ENCODE measurements at regions not wholly inside any gene's neighbourhood (a gene's known extent, or its start where the extent isn't known, plus 50 kb on each side); places are given as distances from the start of the nearest gene placed in this dataset.
"Not testable (repeated sequence)": the region's sequence is repeated elsewhere in the genome, so short reads cannot be mapped to it uniquely, and the experiment has no call there.

DNA sequence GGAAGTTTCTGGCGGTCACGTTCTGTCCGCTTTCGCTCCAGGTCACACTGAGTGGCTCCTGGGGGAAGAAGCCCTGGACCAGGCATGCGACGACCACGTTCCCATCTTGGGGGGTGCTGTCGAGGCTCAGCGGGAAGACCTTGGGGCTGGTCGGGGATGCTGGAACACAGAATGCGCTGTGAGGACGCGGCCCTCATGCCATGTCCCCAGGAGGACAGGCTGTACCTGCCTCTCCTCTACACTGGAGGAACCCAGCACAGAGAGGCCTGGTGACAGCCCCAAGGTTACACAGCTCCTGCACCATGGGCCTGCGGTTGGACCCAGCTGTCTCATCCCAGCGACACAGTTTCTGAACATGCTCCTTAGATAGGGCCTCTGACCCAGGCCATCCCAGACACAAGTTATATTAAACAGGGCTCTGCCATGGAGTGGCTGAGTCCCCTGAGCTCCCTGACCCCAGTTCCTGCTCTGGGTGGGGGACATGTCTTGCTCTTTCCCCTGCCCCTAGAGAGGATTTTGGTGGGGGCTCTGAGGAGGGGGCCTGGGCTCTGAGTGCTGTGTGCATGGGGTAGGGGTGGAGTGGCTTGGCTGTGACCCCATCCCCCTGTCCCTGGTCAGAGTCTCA lies 62.0 kb downstream of the TMEM121 start:
- Histone ChIP-seq H3K9ac (no peak overlapping the region), H4K20me1 (no peaks in the 10 kb centered on the region), H3K4me1 (peaks cover 0 to 11% (median 9%) of the 10 kb centered on the region in 10 experiments; a peak in 16 of 20 replicates), H3K36me3 (no peaks in the 10 kb centered on the region), H3K27me3 (no peaks in the 10 kb centered on the region), H3K9me3 (replicated peaks in 1 of 11) (no peaks in the 10 kb centered on the region), H3K4me3 (no peak overlapping the region), H3K4me2 (no peak overlapping the region), H3K27ac (no peak overlapping the region)
- TF ChIP-seq Cebpa-rat (IDR thresholded peaks at IDR 0.05), result no peak

- H4K20me1 ChIP-seq, result no peaks in the 10 kb centered on the region
- peaks cover 0 to 11% (median 9%) of the 10 kb centered on the region in 10 experiments; a peak in 16 of 20 replicates for H3K4me1 ChIP-seq
- no peak for TF ChIP-seq Cebpa-rat (IDR thresholded peaks at IDR 0.05)
- peak overlapping the region in 3 of 11 experiments; percentile 28 to 56 (median 52); a peak in 4 of 22 replicates for H3K27ac ChIP-seq
- no peak overlapping the region for H3K4me3 ChIP-seq
- H3K9me3 ChIP-seq (replicated peaks in 1 of 11), result no peaks in the 10 kb centered on the region
- peak overlapping the region in 3 of 11 experiments; percentile 28 to 33 (median 29); a peak in 3 of 22 replicates for H3K4me2 ChIP-seq
- H3K36me3 ChIP-seq, result no peaks in the 10 kb centered on the region
- H3K9ac ChIP-seq, result no peak overlapping the region
- no peaks in the 10 kb centered on the region for H3K27me3 ChIP-seq
These were observed 63.0 kb downstream of the TMEM121 start for GRCh38 chr14:105589161-105589925.

- not testable (repeated sequence) for H3K4me3 ChIP-seq; H3K36me3 ChIP-seq; H3K9ac ChIP-seq; H4K20me1 ChIP-seq; H3K27me3 ChIP-seq; H3K9me3 ChIP-seq (replicated peaks in 1 of 11)
- Histone ChIP-seq H3K27ac (peak overlapping the region in 3 of 11 experiments; percentile 28 to 56 (median 52); a peak in 4 of 22 replicates), H3K4me2 (peak overlapping the region in 3 of 11 experiments; percentile 28 to 33 (median 29); a peak in 3 of 22 replicates), H3K4me1 (peaks cover 0 to 11% (median 9%) of the 10 kb centered on the region in 10 experiments; a peak in 16 of 20 replicates)
These were observed 63.5 kb downstream of the TMEM121 start for GRCh38 chr14:105589926-105590185.

DNA sequence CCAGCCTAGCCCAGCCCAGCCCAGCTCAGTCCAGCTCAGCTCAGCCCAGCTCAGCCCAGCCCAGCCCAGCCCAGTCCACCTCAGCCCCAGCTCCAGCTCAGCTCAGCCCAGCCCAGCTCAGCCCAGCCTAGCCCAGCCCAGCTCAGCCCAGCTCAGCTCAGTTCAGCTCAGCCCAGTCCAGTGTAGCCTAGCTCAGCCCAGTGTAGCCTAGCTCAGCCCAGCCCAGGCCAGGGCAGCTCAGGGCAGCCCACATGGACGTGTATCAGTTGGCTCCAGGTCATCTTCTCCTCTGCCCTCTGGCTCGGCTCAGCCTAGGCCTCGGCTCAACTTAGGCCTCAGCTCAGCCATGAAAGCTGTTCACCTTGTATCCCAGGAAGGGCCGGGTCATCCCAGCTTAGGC lies 64.7 kb downstream of the TMEM121 start:
- Histone ChIP-seq H3K27me3 (no peaks in the 10 kb centered on the region), H3K4me2 (no peak overlapping the region)

DNA sequence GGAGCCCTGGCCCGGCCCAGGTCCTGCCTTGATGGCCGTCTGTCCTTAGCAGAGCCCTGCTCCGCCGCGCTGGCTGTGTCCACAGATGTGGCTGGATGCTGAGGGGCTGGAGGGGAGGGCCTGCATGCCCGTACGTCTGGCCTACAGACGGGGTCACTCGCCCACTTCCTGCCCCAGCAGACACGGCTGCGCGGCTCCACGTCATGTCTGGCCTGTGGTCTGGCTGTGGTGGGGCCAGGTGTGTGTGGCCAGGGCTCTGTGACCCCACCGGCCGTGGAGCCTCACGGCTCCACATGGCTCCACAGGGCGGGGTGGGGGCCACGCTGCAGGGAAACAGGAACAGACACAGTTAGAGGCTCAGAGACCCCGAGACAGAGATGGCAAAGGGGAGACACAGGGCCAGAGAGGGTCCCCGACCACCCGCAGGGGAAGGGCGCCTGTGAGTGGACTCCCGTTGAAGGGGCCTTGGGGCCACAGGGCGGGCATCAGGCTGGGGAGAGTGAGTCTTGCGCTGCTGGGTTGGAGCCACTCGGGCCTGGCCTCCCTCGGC lies 65.5 kb downstream of the TMEM121 start:
- not testable (repeated sequence) for H3K4me2 ChIP-seq; H3K4me3 ChIP-seq; H3K9ac ChIP-seq; H3K27me3 ChIP-seq; H3K36me3 ChIP-seq; H4K20me1 ChIP-seq; H3K27ac ChIP-seq; H3K9me3 ChIP-seq (replicated peaks in 1 of 11)
- H3K4me1 ChIP-seq, result peaks cover 0 to 11% (median 0%) of the 10 kb centered on the region in 10 experiments; a peak in 6 of 20 replicates

More for the DNA sequence above, 64.7 kb downstream of the TMEM121 start:
- H3K9me3 ChIP-seq (replicated peaks in 1 of 11), result no peaks in the 10 kb centered on the region
- no peak overlapping the region; a peak in 1 of 22 replicates for H3K27ac ChIP-seq
- H3K36me3 ChIP-seq, result no peaks in the 10 kb centered on the region
- H4K20me1 ChIP-seq, result no peaks in the 10 kb centered on the region
- H3K9ac ChIP-seq, result no peak overlapping the region
- peaks cover 0 to 11% (median 3%) of the 10 kb centered on the region in 10 experiments; a peak in 16 of 20 replicates for H3K4me1 ChIP-seq
- no peak overlapping the region for H3K4me3 ChIP-seq
- TF ChIP-seq Cebpa-rat (IDR thresholded peaks at IDR 0.05), result no peak

DNA sequence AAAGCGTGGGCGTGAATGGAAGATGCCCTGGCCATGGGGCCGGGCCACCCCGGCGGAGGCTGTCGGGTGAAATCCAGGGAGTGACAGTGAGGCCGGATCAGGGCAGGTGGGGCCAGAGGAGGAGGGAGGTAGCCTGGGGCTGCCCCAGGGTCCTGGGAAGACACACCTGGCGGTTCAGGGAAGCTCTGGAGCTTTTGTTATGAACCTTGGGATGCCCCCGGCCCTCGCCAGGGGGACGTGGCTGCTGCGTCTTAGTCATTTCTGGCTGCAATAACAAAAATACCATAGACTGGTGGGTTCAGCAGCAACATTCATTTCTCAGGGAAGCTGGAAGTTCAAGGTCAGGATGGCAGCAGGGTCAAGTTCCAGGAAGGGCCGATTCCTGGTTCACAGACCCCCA lies 66.3 kb downstream of the TMEM121 start:
- H3K27ac ChIP-seq; H3K9me3 ChIP-seq (replicated peaks in 1 of 11); H3K27me3 ChIP-seq; H3K4me2 ChIP-seq; H3K36me3 ChIP-seq; H4K20me1 ChIP-seq; H3K9ac ChIP-seq; H3K4me3 ChIP-seq: not testable (repeated sequence)
- H3K4me1 ChIP-seq, result peaks cover 0 to 11% (median 0%) of the 10 kb centered on the region in 10 experiments; a peak in 6 of 20 replicates

DNA sequence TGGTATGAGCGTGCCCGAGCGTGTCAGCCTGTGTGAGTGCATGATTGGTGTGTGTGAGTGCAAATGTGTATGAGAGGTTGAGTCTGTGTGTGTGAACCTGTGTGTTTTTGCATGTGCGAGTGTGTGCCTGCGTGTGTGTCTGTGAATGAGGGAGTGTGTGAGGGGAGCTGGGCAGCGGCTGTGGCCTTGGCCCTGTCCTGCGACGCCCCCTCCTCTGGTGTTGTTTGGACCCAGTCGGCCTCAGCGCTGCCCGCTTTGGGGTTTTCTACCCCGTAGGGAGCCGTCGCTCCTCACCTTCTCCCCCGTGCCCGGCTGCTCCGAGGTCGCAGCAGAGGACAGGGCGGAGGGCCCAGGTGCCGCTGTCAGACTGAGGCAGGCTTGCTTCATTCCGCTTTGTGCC lies 69.0 kb downstream of the TMEM121 start:
- not testable (repeated sequence) for H3K9me3 ChIP-seq (replicated peaks in 1 of 11); H3K36me3 ChIP-seq; H3K27me3 ChIP-seq; H3K4me2 ChIP-seq; H3K4me3 ChIP-seq; H4K20me1 ChIP-seq; H3K9ac ChIP-seq; H3K27ac ChIP-seq; H3K4me1 ChIP-seq

- H3K9ac ChIP-seq; H4K20me1 ChIP-seq; H3K27me3 ChIP-seq; H3K4me3 ChIP-seq; H3K9me3 ChIP-seq (replicated peaks in 1 of 11); H3K4me2 ChIP-seq; H3K4me1 ChIP-seq; H3K36me3 ChIP-seq; H3K27ac ChIP-seq: not testable (repeated sequence)
These were observed 70.0 kb downstream of the TMEM121 start for GRCh38 chr14:105596374-105596773.

GRCh38 chr14:105598040-105598763 lies 71.8 kb downstream of the TMEM121 start:
- not testable (repeated sequence) for H3K36me3 ChIP-seq; H3K4me1 ChIP-seq; H3K27ac ChIP-seq; H4K20me1 ChIP-seq; H3K27me3 ChIP-seq; H3K9ac ChIP-seq; H3K4me3 ChIP-seq; H3K9me3 ChIP-seq (replicated peaks in 1 of 11); H3K4me2 ChIP-seq

DNA sequence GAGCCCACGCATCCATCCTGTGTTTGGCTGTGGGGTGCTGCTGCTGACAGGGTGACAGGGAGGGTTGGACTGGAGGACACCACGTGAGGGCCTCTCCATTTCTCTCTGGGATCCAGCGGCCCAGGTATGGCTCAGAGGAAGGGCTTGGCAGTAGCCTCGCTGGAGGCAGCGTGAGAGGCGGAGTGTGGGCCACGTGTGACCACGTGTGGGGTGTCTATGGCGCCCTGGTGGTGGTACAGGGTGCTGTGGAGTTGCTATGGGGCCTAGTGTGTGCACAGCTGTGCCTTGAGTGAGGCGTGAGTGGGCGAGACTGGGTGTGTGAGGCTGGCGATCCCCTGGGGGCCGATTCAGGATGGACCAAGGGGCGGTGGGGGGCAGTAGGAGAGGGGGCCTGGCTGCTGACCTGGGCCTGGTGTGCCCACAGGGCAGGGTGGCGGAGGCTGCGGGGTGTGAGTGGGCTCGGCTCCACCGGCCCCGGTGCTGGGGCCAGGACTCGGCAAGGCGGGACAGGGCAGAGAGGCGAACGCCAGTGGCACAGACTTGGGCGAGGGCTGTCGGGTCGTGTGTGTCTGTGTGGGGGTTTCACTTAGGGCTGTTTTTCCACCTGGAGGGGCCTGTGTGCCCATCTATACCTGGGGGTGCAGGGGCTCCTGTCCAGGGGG lies 72.7 kb downstream of the TMEM121 start:
- H3K36me3 ChIP-seq; H3K4me3 ChIP-seq; H3K4me1 ChIP-seq; H3K27me3 ChIP-seq; H3K9ac ChIP-seq; H3K9me3 ChIP-seq (replicated peaks in 1 of 11); H3K27ac ChIP-seq; H3K4me2 ChIP-seq; H4K20me1 ChIP-seq: not testable (repeated sequence)

DNA sequence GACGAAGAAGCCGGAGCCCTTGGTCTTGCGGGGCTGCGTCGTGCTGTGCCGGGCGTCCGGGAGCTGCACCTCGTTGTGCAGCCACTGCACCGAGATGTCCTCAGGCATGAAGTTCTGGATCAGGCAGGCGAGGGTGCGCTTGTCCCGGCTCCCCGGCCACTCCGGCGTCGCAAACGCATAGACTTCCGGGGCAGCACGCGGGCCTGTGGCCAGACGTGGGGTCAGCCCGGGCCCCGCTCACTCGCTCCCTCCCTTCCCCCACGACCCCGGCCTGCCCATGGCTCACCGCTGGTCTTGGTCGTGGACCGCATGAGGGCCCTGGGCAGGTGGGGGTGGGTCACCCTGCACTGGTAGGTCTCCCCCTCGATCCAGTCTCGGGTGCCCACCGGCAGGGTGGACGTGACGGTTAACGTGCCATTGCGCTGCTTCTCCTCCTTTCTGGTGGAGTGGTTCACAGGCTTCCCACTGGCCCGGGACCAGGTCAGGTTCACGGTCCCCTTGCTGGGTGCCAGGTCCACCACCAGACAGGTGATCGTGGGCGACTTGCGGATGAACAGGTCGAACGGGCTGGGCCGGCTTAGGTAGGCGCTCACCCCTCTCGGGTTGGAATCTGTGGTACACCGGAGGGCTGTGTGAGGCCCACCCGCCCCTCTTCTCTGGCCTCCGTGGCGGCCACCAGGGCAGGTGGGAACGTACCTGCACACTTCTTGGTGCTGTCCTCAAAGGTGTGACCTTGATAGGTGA lies 74.0 kb downstream of the TMEM121 start:
- H3K9me3 ChIP-seq (replicated peaks in 1 of 11); H3K9ac ChIP-seq; H4K20me1 ChIP-seq; H3K4me1 ChIP-seq; H3K4me2 ChIP-seq; H3K36me3 ChIP-seq; H3K27ac ChIP-seq; H3K4me3 ChIP-seq; H3K27me3 ChIP-seq: not testable (repeated sequence)

Measured in BLaER1 treated with 17β-estradiol and CSF1 and Interleukin-3, amounts not matched to agents 10 nM and 100 nM (cell line).